Pancreas (tissue), 10 donors: ENCODE measurements at regions not wholly inside any gene's neighbourhood (a gene's known extent, or its start where the extent isn't known, plus 50 kb on each side); places are given as distances from the start of the nearest gene placed in this dataset.

ENCODE experiments used
- ATAC-seq, 4 donors: fragments of 200-7000 bp; cut with Tn5 transposase; one replicate each; pipeline versions ENCODE4 v1.8.0 to v1.9.1; 2020; ENCODE audit warnings: mild to moderate bottlenecking in 4 of 4, moderate library complexity in 4 of 4
- DNase-seq, 6 donors: peaks; one replicate each; pipeline ENCODE4 v3.0.0-alpha.2; 2020
- FAIRE-seq: peaks from 2 replicates; lab custom pipeline; 2012; peaks lifted over from hg19 to GRCh38; lab: Jason Lieb, UNC
- H3K27ac ChIP-seq, 4 donors: fragments of 200-600 bp; sonication (generic); 1 replicate in 3 of 4; 2 replicates in 1 of 4; pipeline versions ENCODE4 v1.5.0 to v1.8.0; 2020
- H3K27me3 ChIP-seq, 4 donors: fragments of 200-600 bp; one replicate each; pipeline ENCODE4 v1.8.0; 2021
- H3K36me3 ChIP-seq, 3 donors: fragments of 200-600 bp; sonication (generic) in 1 of 3; one replicate each; pipeline versions ENCODE4 v1.5.0 to v1.8.0; 2020 to 2021
- H3K4me1 ChIP-seq, 3 donors: fragments of 200-600 bp; one replicate each; pipeline ENCODE4 v1.8.0; 2021
- H3K4me3 ChIP-seq, 4 donors: fragments of 200-600 bp; sonication (generic) in 2 of 4; one replicate each; pipeline versions ENCODE4 v1.5.0 to v1.8.0; 2020 to 2021
- H3K9me3 ChIP-seq, 4 donors: fragments of 200-600 bp; one replicate each; pipeline ENCODE4 v1.8.0; 2021
- WGBS, 2 donors: extraction: QIAGEN DNeasy Blood & Tissue Kit; methylation state at CpG; one replicate each; pipeline ENCODE4 v1.1.7; 2013; 5-methylcytosine and 5-hydroxymethylcytosine counted together
- intact Hi-C, 3 donors: fragments of 100-400 bp; cut with DNase I; formaldehyde crosslinking; loops; one replicate each; pipeline versions ENCODE4 v1.11.1 to v1.14.2; 2022
- TF ChIP-seq, protein P1 (sequence below), 4 donors: fragments of 200-600 bp; sonication (generic) in 3 of 4; IDR thresholded peaks; one replicate each; pipeline versions ENCODE4 v1.5.0 to v1.8.0; 2021; ENCODE audit warnings: antibody characterized with exemption in 4 of 4
- donor health status: healthy with polysubstance abuse.
- donor health status: DM: no; HTN: no; CAD: no; lungs with moderate emphysema.
- donor health status: DM: no; HTN: no; CAD: no.
- donor health status: control.
- donor health status: control.
- donor health status: Bipolar disorder and iron deficiency.
- donor health status: DM: yes; HTN: yes; CAD: no.
- donor health status: DM: no; HTN: no; CAD: no.
- donor health status: DM: no; HTN: no; CAD: no.
- donor health status: DM: yes; HTN: yes; CAD: no.

- ATAC-seq (no peak), FAIRE-seq (no peak), DNase-seq (no peak)
- TF ChIP-seq, protein P1, sequence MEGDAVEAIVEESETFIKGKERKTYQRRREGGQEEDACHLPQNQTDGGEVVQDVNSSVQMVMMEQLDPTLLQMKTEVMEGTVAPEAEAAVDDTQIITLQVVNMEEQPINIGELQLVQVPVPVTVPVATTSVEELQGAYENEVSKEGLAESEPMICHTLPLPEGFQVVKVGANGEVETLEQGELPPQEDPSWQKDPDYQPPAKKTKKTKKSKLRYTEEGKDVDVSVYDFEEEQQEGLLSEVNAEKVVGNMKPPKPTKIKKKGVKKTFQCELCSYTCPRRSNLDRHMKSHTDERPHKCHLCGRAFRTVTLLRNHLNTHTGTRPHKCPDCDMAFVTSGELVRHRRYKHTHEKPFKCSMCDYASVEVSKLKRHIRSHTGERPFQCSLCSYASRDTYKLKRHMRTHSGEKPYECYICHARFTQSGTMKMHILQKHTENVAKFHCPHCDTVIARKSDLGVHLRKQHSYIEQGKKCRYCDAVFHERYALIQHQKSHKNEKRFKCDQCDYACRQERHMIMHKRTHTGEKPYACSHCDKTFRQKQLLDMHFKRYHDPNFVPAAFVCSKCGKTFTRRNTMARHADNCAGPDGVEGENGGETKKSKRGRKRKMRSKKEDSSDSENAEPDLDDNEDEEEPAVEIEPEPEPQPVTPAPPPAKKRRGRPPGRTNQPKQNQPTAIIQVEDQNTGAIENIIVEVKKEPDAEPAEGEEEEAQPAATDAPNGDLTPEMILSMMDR (IDR thresholded peaks at IDR 0.05) = no peak
- 80 to 89% methylated on average over 6 of the region's 6 CpGs for WGBS, 2 donors
- no peak overlapping the region for H3K4me3 ChIP-seq
- no peaks in the 10 kb centered on the region for H3K27me3 ChIP-seq
- H3K4me1 ChIP-seq = no peaks in the 10 kb centered on the region
- no peak overlapping the region for H3K27ac ChIP-seq
- no peaks in the 10 kb centered on the region for H3K9me3 ChIP-seq
- no peaks in the 10 kb centered on the region for H3K36me3 ChIP-seq
- intact Hi-C loops = no loop called here
These were observed 108.9 kb upstream of the TOP3B start for GRCh38 chr22:22091400-22091878.

DNA sequence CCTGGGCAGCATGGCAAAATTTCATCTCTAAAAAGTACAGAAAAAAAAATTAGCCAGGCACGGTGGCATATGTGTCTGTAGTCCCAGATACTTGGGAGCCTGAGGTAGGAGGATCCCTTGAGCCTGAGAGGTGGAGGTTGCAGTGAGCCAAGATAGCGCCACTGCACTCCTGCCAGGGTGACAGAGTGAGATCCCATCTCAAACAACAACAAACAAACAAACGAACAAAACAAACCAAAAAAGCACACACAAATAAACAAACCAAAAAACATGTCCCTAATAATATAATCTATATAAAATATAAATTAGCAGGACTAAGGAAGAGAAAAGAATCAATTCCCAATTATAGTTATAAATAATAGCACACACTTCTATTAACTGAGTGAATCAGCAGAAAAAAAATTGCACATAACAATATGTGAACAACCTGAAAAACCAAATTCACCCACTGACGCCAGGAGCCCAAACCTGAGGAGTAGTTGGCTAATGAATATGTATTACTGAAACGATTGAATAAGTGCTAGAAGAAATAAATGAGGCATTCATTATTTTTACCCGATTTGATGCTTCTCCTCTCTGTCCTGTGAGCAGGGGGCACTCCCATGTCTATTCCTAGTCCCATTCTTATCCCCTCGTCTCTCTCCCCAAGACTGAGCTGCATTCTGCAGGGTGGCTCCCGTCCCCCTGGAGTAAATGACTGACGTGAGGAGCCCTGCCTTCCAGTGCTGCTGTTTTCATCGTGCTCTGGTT is 108.2 kb upstream of the TOP3B start:
- no peak overlapping the region for H3K27ac ChIP-seq
- whole genome bisulfite sequencing, 2 donors = 54 to 61% methylated on average over 10 of the region's 10 CpGs
- no peaks in the 10 kb centered on the region for H3K36me3 ChIP-seq
- H3K9me3 ChIP-seq = no peaks in the 10 kb centered on the region
- H3K4me1 ChIP-seq = no peaks in the 10 kb centered on the region
- no peak for FAIRE-seq
- TF ChIP-seq, protein P1 (IDR thresholded peaks at IDR 0.05) = no peak
- H3K4me3 ChIP-seq = no peak overlapping the region
- no peak for ATAC-seq
- DNase-seq = no peak
- intact Hi-C loops = no loop called here
- H3K27me3 ChIP-seq = no peaks in the 10 kb centered on the region

- H3K4me1 ChIP-seq = no peaks in the 10 kb centered on the region
- H3K36me3 ChIP-seq = no peaks in the 10 kb centered on the region
- H3K9me3 ChIP-seq = no peaks in the 10 kb centered on the region
- 60 to 69% methylated on average over 3 of the region's 3 CpGs for WGBS, 2 donors
- no peaks in the 10 kb centered on the region for H3K27me3 ChIP-seq
- no peak for FAIRE-seq
- H3K4me3 ChIP-seq = no peak overlapping the region
- TF ChIP-seq, protein P1 (IDR thresholded peaks at IDR 0.05) = no peak
- no peak for DNase-seq
- intact Hi-C loops = no loop called here
- no peak for ATAC-seq
- H3K27ac ChIP-seq = no peak overlapping the region
These were observed 107.1 kb upstream of the TOP3B start for GRCh38 chr22:22089459-22090308.

DNA sequence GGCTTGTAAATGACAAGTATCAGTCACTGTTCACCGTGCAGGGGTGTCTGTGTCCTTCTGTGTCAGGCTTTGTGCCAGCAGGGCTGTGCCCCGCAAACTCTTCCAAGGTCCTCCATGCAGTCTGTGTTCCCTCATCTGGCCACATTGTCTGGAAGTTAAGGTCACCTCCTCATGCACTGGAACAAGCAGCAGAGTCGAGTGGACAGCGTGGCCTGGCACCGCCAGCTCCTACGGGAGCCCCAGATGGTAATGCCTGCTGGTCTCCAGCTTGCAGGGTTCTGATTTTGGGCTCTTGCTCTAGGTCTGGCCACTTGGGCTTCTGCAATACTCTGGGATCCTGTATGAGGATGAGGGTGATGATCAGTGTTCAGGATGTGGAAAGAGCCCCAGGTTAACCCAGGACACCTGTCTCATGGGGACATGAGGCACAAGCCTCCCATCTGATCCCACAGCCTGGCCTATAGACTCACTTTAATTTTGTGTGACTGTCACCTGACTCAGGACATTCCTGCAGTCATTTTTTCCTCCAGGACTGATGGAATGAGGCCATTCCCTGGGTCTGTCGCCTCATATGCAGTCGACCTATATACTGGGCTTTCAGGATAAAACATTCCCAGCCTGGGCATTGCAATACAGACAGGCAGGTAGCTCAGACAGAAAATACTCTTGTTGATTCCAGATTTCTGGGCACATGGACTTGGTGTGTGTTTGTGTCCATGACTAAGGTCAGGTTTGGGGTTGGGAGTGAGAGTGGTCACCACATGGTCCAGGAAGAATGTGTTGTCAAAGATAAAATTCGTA is 106.3 kb upstream of the TOP3B start:
- no peak overlapping the region for H3K27ac ChIP-seq
- no peak overlapping the region for H3K4me3 ChIP-seq
- TF ChIP-seq, protein P1 (IDR thresholded peaks at IDR 0.05) = no peak
- FAIRE-seq (no peak), ATAC-seq (no peak), DNase-seq (no peak)
- no peaks in the 10 kb centered on the region for H3K4me1 ChIP-seq
- intact Hi-C loops = no loop called here
- WGBS, 2 donors = 59 to 66% methylated on average over 9 of the region's 9 CpGs
- H3K9me3 ChIP-seq = no peaks in the 10 kb centered on the region
- no peaks in the 10 kb centered on the region for H3K27me3 ChIP-seq
- H3K36me3 ChIP-seq = no peaks in the 10 kb centered on the region
